AG10803 (cell line): ENCODE measurements at regions not wholly inside any gene's neighbourhood (a gene's known extent, or its start where the extent isn't known, plus 50 kb on each side); places are given as distances from the start of the nearest gene placed in this dataset.

ENCODE experiments used
- DNase-seq: peaks from one replicate; pipeline ENCODE4 v3.0.0; 2010; ENCODE audit warnings: low read depth
- H3K4me3 ChIP-seq: 2 replicates; pipeline ENCODE4 v1.5.1; 2011; ENCODE audit warnings: mild to moderate bottlenecking, low read length, control low read depth
- CTCF ChIP-seq: conservative IDR thresholded peaks from 2 replicates; pipeline ENCODE4 v1.5.1; 2011; ENCODE audit warnings: mild to moderate bottlenecking, low read length, control low read depth, inconsistent platforms

DNA sequence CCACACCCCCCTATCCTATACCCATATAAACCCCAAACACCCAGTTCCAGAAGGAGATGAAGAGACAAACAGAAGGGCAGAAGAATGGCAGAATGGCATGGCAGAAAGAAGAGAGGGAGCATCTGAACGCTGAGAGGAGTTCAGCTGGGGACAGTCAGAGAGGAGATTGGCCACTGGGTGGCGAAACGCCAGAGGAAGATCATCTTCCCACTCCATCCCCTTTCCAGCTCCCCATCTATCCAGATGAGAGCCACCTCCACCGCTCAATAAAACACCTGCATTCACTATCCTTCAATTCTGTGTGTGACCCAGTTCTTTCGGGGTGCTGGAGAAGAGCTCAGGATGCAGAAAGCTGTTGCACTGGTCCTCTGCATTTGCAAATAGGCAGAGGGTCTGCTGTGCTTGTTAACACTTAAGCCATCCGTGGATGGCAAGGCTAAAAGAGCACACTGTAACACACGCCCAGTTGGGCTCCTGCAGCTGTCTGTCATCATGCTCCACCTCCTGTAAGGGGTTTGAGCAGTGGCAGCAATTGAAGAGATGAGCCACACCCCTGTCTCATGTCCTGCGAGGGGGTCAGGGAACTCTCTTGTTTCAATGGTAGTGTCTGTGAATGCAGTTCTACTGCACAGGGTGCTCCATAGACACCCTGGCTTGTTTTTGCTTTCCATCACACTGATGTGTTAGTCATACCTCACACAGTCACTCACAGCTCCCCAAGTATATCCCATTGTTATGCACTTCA, 1034.8 kb upstream of the RBFOX1 start:
- no peak for TF ChIP-seq CTCF
- no peak overlapping the region for H3K4me3 ChIP-seq
- no peak for DNase-seq

- no peak overlapping the region for H3K4me3 ChIP-seq
- no peak for TF ChIP-seq CTCF
- DNase-seq = no peak
Observed at GRCh38 chr16:6286176-6286575, 1046.5 kb upstream of the RBFOX1 start.

DNA sequence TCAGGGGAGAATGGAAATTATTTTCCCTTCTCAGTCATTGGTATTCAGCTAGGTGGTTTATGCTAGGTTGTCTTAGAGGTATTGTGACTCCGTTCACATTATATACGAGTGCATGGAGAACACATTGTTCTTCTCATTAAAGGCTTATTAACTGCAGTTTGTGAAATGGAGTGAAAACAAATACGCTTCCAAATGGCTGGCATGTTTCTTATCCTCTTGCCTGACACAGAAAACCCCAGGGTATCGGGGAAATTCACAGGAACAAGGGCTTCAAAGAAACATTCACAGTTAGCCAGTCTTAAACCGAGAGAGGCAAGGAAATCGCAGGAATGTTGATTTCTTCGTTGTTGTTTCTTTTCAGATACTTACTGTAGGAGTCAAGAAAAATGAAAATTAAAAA, 1047.9 kb upstream of the RBFOX1 start:
- no peak overlapping the region for H3K4me3 ChIP-seq
- DNase-seq = no peak
- no peak for TF ChIP-seq CTCF

GRCh38 chr16:6281994-6282393, 1050.7 kb upstream of the RBFOX1 start:
- TF ChIP-seq CTCF = no peak
- H3K4me3 ChIP-seq = no peak overlapping the region
- DNase-seq = no peak

DNA sequence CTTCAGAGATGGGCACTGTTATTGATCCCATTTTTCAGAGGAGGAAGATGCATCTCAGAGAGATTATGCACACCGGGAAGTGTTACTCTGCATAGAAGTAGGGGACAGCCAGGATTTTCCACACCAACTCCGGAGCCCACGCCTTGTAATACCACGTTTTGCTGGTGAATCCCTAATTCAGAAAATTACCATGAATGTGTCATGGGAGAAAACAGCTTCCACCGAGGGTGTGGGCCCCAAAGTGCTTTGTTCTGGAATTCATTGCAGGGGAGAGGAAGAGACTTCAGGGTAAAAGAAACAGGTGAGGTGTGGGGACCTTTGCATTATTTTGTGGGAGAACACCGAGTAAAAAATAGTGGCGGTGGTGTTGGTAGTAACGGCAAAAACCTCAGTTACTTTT, 1051.4 kb upstream of the RBFOX1 start:
- no peak overlapping the region for H3K4me3 ChIP-seq
- no peak for DNase-seq
- no peak for TF ChIP-seq CTCF

DNA sequence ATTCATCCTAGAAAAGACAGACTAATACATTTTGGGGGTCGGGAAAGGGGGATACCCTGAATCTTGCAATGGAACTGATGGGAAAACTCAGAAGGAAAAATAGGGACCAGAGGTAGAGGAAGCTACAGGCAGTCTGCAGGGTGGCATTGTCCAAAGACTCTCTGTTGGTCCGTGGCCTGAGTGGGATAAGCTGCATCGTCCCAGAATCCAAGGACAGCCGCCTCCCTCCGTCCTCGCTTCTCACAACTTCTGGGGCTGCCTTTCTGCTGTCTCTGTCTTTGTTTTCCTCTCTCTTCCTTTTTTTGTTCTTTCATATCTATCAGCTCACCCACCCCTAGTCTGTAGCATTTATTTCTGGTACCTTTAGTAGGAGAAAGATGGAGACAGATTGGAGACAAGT, 1052.6 kb upstream of the RBFOX1 start:
- no peak for TF ChIP-seq CTCF
- no peak overlapping the region for H3K4me3 ChIP-seq
- DNase-seq = no peak

- DNase-seq = no peak
- H3K4me3 ChIP-seq = no peak overlapping the region
- TF ChIP-seq CTCF = no peak
Observed at GRCh38 chr16:6279286-6279685, 1053.4 kb upstream of the RBFOX1 start.
